ENCODE measurements at regions not wholly inside any gene's neighbourhood (a gene's known extent, or its start where the extent isn't known, plus 50 kb on each side); places are given as distances from the start of the nearest gene placed in this dataset.

GRCh38 chr15:95840004-95840403 is 490.5 kb upstream of the NR2F2 start:
- no peak for TF ChIP-seq EZH2 (IDR thresholded peaks at IDR 0.05; ENCODE audit: borderline replicate concordance, low read length)
- no peak for TF ChIP-seq CTCF (conservative IDR thresholded peaks at IDR 0.05 in 1 of 2, IDR thresholded peaks at IDR 0.05 in 1 of 2; ENCODE audit: extremely low read depth in 1 of 2, insufficient read depth in 1 of 2, low read depth in 1 of 2, low read length in 2 of 2)
